ENCODE measurements at regions not wholly inside any gene's neighbourhood (a gene's known extent, or its start where the extent isn't known, plus 50 kb on each side); places are given as distances from the start of the nearest gene placed in this dataset.

DNA sequence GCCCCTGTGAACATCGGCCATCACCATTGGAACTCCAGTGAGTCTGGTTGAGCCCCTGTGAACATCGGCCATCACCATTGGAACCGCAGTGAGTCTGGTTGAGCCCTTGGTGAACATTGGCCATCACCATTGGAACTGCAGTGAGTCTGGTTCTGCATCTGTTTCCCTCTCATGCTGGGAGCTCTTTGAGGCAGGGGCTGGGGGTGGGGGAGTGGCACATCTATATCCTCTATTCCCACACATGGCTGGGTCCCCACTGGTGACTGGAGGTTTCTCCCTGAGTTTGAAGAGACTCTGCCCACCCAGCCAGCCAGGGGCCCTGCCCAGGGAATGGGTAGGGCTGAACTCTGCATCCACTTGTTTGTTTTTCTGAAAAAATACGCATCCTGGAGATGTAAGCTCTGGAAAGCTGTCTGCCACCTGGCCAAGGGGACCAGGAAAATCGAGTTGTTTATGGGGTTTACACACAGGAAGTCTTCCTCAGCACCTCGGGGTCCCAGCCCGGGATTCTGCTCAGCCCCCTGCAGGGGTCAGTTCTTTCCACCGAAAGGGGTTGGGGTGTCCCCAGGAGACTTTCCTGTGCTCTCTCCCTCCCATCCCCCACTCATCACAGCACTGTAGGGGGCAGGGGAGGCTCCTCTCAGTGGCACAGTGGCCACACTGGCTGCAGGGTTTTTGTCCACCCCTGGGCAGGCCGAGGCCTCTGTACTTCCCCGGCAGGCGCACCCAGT, 170.5 kb upstream of the GSC start:
- Mint-ChIP-seq H3K4me3 (no peak overlapping the region), H3K4me1 (ENCODE audit: low read depth) (no peaks in the 10 kb centered on the region), H3K27me3 (ENCODE audit: insufficient read depth) (peaks cover 3% of the 10 kb centered on the region), H3K9me3 (no peaks in the 10 kb centered on the region), H3K27ac (no peak overlapping the region), H3K36me3 (ENCODE audit: low read depth) (no peaks in the 10 kb centered on the region)
- no peak for DNase-seq (ENCODE audit: low spot score)
- intact Hi-C loops (cut with micrococcal nuclease), result no loop called here

DNA sequence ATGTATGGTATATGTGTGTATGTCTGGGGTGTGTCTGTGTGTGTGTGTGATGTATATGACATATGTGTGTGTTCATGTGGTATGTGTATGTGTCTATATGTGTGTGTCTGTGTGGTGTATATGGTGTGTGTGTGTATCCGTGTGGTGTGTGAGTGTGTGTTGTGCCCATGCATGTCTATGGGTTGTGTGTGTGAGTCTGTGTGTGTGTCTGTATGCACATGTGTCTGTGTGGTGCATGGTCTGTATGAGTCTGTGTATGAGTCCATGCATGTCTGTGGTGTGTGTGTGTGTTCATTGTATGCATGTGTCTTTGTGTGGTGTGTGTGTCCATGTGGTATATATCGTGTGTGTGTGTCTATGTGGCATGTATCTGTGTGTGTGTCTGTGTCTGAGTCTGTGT, 168.1 kb upstream of the GSC start:
- Mint-ChIP-seq H3K27ac (no peak overlapping the region), H3K27me3 (ENCODE audit: insufficient read depth) (no peaks in the 10 kb centered on the region), H3K36me3 (ENCODE audit: low read depth) (no peaks in the 10 kb centered on the region), H3K4me1 (ENCODE audit: low read depth) (no peaks in the 10 kb centered on the region), H3K9me3 (no peaks in the 10 kb centered on the region), H3K4me3 (no peak overlapping the region)
- no peak for DNase-seq (ENCODE audit: low spot score)
- intact Hi-C loops (cut with micrococcal nuclease), result no loop called here

DNA sequence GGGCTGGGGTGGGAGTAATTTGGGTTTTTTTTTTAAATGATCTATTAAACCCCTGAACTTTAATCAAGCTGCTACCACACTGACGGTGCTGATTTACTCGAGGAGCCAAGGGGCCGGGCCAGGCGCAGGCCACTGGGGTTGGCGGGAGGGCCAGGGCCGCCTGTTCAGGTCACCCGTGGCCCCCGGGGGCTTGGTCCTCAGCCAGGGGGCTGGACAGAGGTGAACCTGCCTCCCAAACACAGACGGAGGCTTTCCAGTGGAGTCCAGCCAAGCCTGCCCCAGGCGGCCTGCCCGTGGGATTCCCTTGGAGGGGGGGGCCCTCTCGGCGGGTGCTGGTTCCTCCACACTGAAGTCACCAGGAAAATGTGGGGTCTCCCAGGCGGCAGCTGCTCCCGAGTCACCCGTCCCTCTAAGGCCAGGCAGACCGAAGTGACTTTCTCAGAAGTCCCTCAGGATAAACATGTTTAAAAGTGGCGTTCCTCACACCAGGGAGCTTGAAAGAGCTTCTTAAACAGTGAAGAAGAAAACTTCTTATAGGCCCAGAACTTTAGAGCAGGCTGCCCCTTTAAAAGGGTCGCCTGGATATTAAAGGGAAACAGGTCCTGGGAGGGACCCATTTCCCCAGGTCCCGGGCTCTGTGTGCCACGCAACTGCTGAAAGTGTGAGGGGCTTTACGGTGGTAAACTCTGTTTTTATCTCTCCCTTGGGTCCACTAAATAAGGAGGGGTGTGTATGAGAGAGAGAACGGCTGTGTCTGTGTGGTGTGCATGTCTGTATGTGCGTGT, 167.2 kb upstream of the GSC start:
- Mint-ChIP-seq H3K36me3 (ENCODE audit: low read depth) (no peaks in the 10 kb centered on the region), H3K4me1 (ENCODE audit: low read depth) (no peaks in the 10 kb centered on the region), H3K27ac (no peak overlapping the region), H3K27me3 (ENCODE audit: insufficient read depth) (no peaks in the 10 kb centered on the region), H3K9me3 (no peaks in the 10 kb centered on the region), H3K4me3 (no peak overlapping the region)
- intact Hi-C loops (cut with micrococcal nuclease), result no loop called here
- DNase-seq (ENCODE audit: low spot score), result no peak

DNA sequence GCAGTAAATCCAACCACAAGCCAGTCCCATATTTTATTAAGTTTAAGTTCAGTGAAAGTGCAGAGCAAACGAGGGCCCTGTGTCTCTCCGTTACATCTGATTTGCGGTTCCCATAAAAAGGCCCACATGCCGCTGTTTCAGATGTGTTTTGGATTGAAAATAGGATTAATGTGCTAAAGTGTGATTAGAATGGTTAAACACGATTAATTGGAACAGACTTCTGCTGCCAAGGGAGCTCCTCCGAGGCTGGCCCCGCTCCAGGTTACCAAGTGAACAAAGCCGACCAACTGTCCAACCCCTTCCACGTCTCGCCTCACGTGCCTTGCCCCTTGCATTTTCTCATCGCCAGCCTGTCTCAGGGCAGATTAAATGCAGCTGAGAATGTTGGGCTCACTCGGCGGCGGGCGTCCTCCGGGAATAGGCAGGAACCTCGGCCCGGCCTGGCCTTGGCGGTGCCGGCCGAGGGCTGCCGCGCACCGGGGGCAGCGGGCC, 166.5 kb upstream of the GSC start:
- no peak for DNase-seq (ENCODE audit: low spot score)
- intact Hi-C loops (cut with micrococcal nuclease), result no loop called here
- no peaks in the 10 kb centered on the region for H3K4me1 Mint-ChIP-seq (ENCODE audit: low read depth)
- H3K36me3 Mint-ChIP-seq (ENCODE audit: low read depth), result no peaks in the 10 kb centered on the region
- H3K4me3 Mint-ChIP-seq, result no peak overlapping the region
- no peaks in the 10 kb centered on the region for H3K27me3 Mint-ChIP-seq (ENCODE audit: insufficient read depth)
- no peaks in the 10 kb centered on the region for H3K9me3 Mint-ChIP-seq
- no peak overlapping the region for H3K27ac Mint-ChIP-seq

DNA sequence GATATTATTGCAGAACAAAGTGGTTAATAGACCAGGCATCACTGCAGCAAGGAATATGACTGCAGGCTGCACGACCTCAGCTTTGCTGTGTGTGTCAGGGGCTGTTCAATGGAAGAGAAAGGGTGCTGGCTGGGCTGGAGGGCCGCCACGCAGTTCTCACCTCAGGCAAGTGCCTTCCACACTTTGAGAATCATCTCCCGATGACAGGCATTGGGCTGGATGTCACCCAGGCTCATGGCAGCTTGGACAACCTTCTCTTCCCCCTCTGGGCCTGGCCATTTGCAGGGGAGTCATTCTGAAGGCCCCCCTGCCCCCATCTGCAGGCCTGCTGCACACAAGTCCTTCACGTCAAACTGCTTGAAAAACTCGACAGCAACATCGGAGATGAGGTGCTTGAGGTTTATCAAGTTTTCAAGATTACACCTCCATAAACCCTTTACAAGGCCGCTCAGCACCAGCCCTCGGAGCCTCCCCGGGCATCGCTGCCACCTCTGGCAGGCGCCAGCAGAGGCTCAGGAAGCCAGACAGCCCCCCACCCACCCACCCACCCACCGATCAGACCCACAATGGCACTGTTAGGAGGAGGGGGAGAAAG, 165.9 kb upstream of the GSC start:
- Mint-ChIP-seq H3K4me1 (ENCODE audit: low read depth) (no peaks in the 10 kb centered on the region), H3K27me3 (ENCODE audit: insufficient read depth) (peaks cover 2% of the 10 kb centered on the region), H3K4me3 (no peak overlapping the region), H3K27ac (no peak overlapping the region), H3K9me3 (no peaks in the 10 kb centered on the region), H3K36me3 (ENCODE audit: low read depth) (no peaks in the 10 kb centered on the region)
- no peak for DNase-seq (ENCODE audit: low spot score)
- intact Hi-C loops (cut with micrococcal nuclease), result no loop called here

DNA sequence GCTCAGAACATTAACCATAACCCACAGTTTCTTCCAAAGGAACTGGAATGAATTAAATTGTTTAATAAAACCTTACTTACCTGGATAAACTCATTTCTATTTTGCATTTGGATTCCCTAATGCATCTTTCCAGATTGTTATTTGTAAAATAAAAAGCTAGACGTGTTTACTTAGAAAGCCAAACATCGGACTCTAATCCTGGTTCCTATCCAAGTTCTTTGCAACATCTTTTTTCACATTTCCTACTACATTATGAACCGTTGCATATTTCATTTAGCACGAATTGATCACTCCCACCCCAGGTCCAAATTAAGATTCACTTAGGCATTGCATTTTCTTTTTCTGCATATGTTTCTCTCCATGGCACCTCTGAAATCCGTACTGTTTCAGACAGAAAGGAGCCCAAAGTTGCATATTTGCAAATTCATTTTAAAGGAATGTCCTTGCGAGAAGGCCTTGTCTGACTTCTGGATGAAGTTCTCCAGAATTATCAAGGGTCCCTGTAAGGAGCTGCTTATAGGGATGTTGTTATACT, 164.4 kb upstream of the GSC start:
- intact Hi-C loops (cut with micrococcal nuclease), result no loop called here
- Mint-ChIP-seq H3K27ac (no peak overlapping the region), H3K4me3 (no peak overlapping the region), H3K4me1 (ENCODE audit: low read depth) (no peaks in the 10 kb centered on the region), H3K36me3 (ENCODE audit: low read depth) (no peaks in the 10 kb centered on the region), H3K27me3 (ENCODE audit: insufficient read depth) (peaks cover 2% of the 10 kb centered on the region), H3K9me3 (no peaks in the 10 kb centered on the region)
- no peak for DNase-seq (ENCODE audit: low spot score)

DNA sequence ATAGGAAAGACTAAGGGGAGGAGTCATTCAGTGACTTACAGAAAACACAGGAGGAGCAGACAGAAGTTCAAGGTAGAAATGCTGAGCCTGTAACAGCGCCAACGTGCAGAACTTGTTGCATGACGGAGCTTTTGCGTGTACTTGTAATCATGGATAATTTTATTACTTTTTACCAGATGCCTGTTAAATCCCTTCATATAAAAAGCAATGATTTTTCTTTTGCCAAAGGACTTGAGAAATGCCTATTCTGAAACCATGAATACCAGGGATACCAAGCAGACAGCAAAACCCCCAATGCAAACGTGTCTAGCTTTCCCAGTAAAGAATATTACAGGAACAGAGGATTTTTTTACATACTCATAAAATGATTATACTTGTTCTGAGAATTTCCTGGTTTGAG, 163.6 kb upstream of the GSC start:
- Mint-ChIP-seq H3K27ac (no peak overlapping the region), H3K4me1 (ENCODE audit: low read depth) (no peaks in the 10 kb centered on the region), H3K9me3 (no peaks in the 10 kb centered on the region), H3K36me3 (ENCODE audit: low read depth) (no peaks in the 10 kb centered on the region), H3K27me3 (ENCODE audit: insufficient read depth) (peaks cover 2% of the 10 kb centered on the region), H3K4me3 (no peak overlapping the region)
- DNase-seq (ENCODE audit: low spot score), result no peak
- intact Hi-C loops (cut with micrococcal nuclease), result no loop called here

DNA sequence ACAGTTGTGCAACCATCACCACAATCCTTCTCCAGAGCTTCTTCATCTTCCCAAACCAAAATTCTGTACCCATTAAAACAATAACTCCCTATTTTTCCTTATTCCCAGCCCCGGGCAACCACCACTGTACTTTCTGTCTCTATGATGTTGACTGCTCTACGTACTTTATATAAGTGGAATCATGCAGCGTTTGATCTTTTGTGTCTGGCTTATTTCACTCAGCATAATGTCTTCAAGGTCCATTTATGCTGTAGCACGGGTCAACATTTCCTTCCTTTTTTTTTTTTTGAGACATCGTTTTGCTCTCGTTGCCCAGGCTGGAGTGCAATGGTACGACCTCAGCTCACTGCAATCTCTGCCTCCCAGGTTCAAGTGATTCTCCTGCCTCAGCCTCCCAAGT, 162.7 kb upstream of the GSC start:
- Mint-ChIP-seq H3K27ac (no peak overlapping the region), H3K4me3 (no peak overlapping the region), H3K9me3 (no peaks in the 10 kb centered on the region), H3K27me3 (ENCODE audit: insufficient read depth) (peaks cover 2% of the 10 kb centered on the region), H3K36me3 (ENCODE audit: low read depth) (no peaks in the 10 kb centered on the region), H3K4me1 (ENCODE audit: low read depth) (no peaks in the 10 kb centered on the region)
- intact Hi-C loops (cut with micrococcal nuclease), result no loop called here
- DNase-seq (ENCODE audit: low spot score), result no peak

DNA sequence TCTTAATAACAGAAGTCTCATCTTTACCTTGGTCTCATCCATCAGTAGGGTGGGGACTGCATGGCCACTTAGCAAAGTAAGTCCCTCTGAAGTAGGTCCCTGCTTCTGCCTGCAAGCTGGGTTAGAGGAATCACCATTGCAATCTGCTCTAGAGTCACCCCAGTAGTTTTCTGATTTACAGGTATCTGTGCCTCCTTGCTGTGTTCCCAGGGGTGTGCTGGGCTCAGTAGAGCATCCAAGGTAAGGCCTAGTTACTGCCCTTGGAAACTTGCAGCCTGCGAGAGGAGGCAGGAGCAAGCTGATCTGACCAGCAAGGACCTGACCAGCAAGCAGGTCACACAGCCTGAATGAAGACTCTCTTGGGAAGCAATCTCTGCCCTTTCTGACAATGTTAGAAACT, 160.8 kb upstream of the GSC start:
- Mint-ChIP-seq H3K4me3 (no peak overlapping the region), H3K27me3 (ENCODE audit: insufficient read depth) (peaks cover 2% of the 10 kb centered on the region), H3K36me3 (ENCODE audit: low read depth) (no peaks in the 10 kb centered on the region), H3K27ac (no peak overlapping the region), H3K9me3 (no peaks in the 10 kb centered on the region), H3K4me1 (ENCODE audit: low read depth) (no peaks in the 10 kb centered on the region)
- DNase-seq (ENCODE audit: low spot score), result no peak
- intact Hi-C loops (cut with micrococcal nuclease), result no loop called here

DNA sequence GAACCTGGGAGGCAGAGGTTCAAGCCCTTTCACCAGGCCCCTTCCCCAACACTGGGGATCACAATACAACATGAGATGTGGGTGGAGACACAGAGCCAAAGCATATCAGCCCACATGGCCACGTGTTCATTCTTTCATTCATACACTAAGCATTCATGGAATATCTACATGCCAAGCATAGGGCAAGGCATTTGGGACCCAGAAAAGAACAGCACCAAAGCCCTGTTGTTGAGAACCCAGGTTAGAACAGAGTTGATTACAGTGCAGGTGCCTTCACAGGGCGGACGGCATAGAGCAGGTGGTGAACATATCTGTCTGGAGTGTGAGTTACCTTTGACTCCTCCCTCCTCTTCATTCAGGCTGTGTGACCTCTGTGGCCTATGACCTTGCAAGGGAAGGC, 159.4 kb upstream of the GSC start:
- Mint-ChIP-seq H3K4me1 (ENCODE audit: low read depth) (no peaks in the 10 kb centered on the region), H3K36me3 (ENCODE audit: low read depth) (no peaks in the 10 kb centered on the region), H3K27me3 (ENCODE audit: insufficient read depth) (peaks cover 2% of the 10 kb centered on the region), H3K27ac (no peak overlapping the region), H3K4me3 (no peak overlapping the region), H3K9me3 (no peaks in the 10 kb centered on the region)
- no peak for DNase-seq (ENCODE audit: low spot score)
- intact Hi-C loops (cut with micrococcal nuclease), result no loop called here

DNA sequence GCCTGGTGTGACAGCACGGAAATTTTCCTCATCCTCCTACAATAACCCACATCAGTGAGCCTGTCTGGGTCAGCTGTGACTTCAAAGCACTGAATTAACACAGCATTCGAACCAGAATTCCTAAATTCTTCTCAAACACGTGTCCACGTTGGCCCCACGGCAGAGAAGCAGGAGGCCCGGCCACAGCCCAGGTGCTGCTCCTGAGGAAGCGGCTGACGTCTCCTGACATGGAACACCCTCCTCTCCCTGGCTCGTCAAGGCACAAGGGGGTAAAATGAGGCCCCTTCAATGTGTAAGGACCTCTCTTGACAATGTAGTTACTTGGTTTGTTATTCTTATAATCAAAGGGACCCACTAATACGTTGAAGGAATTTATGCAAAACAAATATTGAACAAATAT, 156.3 kb upstream of the GSC start:
- intact Hi-C loops (cut with micrococcal nuclease), result no loop called here
- H3K36me3 Mint-ChIP-seq (ENCODE audit: low read depth), result no peaks in the 10 kb centered on the region
- no peaks in the 10 kb centered on the region for H3K4me1 Mint-ChIP-seq (ENCODE audit: low read depth)
- DNase-seq (ENCODE audit: low spot score), result no peak
- H3K9me3 Mint-ChIP-seq, result no peaks in the 10 kb centered on the region
- no peak overlapping the region for H3K27ac Mint-ChIP-seq
- H3K4me3 Mint-ChIP-seq, result no peak overlapping the region
- H3K27me3 Mint-ChIP-seq (ENCODE audit: insufficient read depth), result peaks cover 2% of the 10 kb centered on the region

DNA sequence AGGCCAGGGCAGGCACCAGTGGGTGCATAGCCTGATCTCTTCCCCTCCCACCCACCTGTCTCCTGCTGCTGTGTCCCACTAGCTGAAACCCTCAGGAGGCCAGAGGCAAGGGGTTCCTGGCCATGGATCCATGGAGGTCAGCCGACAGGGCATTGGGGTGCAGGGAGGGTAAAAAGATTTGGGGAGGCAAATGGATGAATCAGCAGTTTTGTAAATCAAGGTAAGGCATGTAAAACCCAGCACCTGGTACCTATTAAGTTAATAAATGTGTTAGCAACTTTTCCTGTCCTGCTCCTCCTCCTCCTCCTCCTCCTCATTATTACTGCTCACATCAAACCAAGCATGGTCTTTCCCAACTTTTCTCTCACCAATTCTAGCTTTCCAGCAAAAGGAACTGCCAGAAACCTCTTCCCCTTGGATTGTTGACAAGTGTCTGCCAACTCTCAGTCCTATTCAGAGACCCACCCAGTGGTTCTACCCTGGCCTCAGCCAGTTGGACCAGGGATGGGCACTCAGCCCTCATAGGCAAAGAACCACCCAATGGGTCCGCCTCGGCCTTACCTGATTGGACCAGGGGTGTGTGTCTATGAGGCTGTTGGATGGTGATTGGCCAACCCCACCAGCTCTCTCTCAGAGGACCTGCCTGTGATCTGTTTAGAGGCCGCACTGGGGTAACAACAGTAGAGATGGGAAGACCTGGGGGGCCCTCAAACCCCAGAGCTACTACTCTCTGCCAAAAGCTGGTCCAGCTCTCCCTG, 155.7 kb upstream of the GSC start:
- H3K9me3 Mint-ChIP-seq, result no peaks in the 10 kb centered on the region
- H3K4me3 Mint-ChIP-seq, result no peak overlapping the region
- H3K27me3 Mint-ChIP-seq (ENCODE audit: insufficient read depth), result no peaks in the 10 kb centered on the region
- H3K36me3 Mint-ChIP-seq (ENCODE audit: low read depth), result no peaks in the 10 kb centered on the region
- intact Hi-C loops (cut with micrococcal nuclease), result no loop called here
- no peaks in the 10 kb centered on the region for H3K4me1 Mint-ChIP-seq (ENCODE audit: low read depth)
- no peak overlapping the region for H3K27ac Mint-ChIP-seq
- no peak for DNase-seq (ENCODE audit: low spot score)

All from activated T-helper 1 cell treated with anti-CD3 and anti-CD28 coated beads, Interleukin-12 subunit alpha, Interleukin-12 subunit beta, Interleukin-2, Interleukin-4 antibody, amounts not matched to agents 30 ng/mL and 10 ng/mL and 1 ng/mL, durations not matched to agents 14 hours and 24 hours and 36 hours (primary cell).